HG02642 (cell line): ENCODE measurements at regions not wholly inside any gene's neighbourhood (a gene's known extent, or its start where the extent isn't known, plus 50 kb on each side); places are given as distances from the start of the nearest gene placed in this dataset.
"Not testable (repeated sequence)": the region's sequence is repeated elsewhere in the genome, so short reads cannot be mapped to it uniquely, and the experiment has no call there.

Experiments
- ATAC-seq: cut with Tn5 transposase; IDR thresholded peaks from one replicate; pipeline ENCODE4 v1.9.1; 2021; ENCODE audit warnings: mild to moderate bottlenecking; ENCODE audit not compliant: unreplicated experiment, poor library complexity

GRCh38 chrX:64853424-64853823 is 122.8 kb downstream of the ZC4H2 start:
- ATAC-seq = no peak

GRCh38 chrX:64850371-64851082 is 125.7 kb downstream of the ZC4H2 start:
- ATAC-seq = no peak

- ATAC-seq = no peak
These were observed 133.0 kb downstream of the ZC4H2 start for GRCh38 chrX:64843224-64843623.

- ATAC-seq = peak; percentile 57
These were observed 133.8 kb downstream of the ZC4H2 start for GRCh38 chrX:64842492-64842891.

- no peak for ATAC-seq
These were observed 170.6 kb downstream of the ZC4H2 start for GRCh38 chrX:64805683-64806082.

- ATAC-seq = no peak
These were observed 183.5 kb downstream of the ZC4H2 start for GRCh38 chrX:64792598-64793337.

GRCh38 chrX:64782923-64783322 is 193.3 kb downstream of the ZC4H2 start:
- no peak for ATAC-seq

GRCh38 chrX:64758047-64758446 is 218.2 kb downstream of the ZC4H2 start:
- no peak for ATAC-seq

GRCh38 chrX:64739792-64740378 is 236.4 kb downstream of the ZC4H2 start:
- no peak for ATAC-seq

- no peak for ATAC-seq
These were observed 277.9 kb downstream of the ZC4H2 start for GRCh38 chrX:64698317-64698716.

- not testable (repeated sequence) for ATAC-seq
These were observed 280.9 kb downstream of the ZC4H2 start for GRCh38 chrX:64695372-64695771.

- ATAC-seq = no peak
These were observed 267.6 kb upstream of the MTMR8 start for GRCh38 chrX:64662876-64663275.

GRCh38 chrX:64657229-64657628 is 262.0 kb upstream of the MTMR8 start:
- ATAC-seq = not testable (repeated sequence)

GRCh38 chrX:64642482-64642881 is 247.2 kb upstream of the MTMR8 start:
- ATAC-seq = no peak
